ENCODE measurements at regions not wholly inside any gene's neighbourhood (a gene's known extent, or its start where the extent isn't known, plus 50 kb on each side); places are given as distances from the start of the nearest gene placed in this dataset.

GRCh38 chr12:107545737-107546353, 139.8 kb upstream of the PWP1 start:
- peak in 2 of 4 donors; percentile 41 to 59 for DNase-seq
- Histone ChIP-seq H3K4me1 (no peaks in the 10 kb centered on the region), H3K9me3 (peaks cover 0 to 3% of the 10 kb centered on the region in 2 donors), H3K27me3 (no peaks in the 10 kb centered on the region), H3K4me3 (no peak overlapping the region), H3K27ac (no peak overlapping the region), H3K36me3 (no peaks in the 10 kb centered on the region)
- no peak for ATAC-seq
- TF ChIP-seq, protein P1, sequence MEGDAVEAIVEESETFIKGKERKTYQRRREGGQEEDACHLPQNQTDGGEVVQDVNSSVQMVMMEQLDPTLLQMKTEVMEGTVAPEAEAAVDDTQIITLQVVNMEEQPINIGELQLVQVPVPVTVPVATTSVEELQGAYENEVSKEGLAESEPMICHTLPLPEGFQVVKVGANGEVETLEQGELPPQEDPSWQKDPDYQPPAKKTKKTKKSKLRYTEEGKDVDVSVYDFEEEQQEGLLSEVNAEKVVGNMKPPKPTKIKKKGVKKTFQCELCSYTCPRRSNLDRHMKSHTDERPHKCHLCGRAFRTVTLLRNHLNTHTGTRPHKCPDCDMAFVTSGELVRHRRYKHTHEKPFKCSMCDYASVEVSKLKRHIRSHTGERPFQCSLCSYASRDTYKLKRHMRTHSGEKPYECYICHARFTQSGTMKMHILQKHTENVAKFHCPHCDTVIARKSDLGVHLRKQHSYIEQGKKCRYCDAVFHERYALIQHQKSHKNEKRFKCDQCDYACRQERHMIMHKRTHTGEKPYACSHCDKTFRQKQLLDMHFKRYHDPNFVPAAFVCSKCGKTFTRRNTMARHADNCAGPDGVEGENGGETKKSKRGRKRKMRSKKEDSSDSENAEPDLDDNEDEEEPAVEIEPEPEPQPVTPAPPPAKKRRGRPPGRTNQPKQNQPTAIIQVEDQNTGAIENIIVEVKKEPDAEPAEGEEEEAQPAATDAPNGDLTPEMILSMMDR (IDR thresholded peaks at IDR 0.05): no peak
- intact Hi-C loops (cut with DNase I): no loop called here

GRCh38 chr12:107547389-107547788, 138.2 kb upstream of the PWP1 start:
- Histone ChIP-seq H3K9me3 (peaks cover 0 to 3% of the 10 kb centered on the region in 2 donors), H3K27ac (no peak overlapping the region), H3K27me3 (no peaks in the 10 kb centered on the region), H3K4me3 (no peak overlapping the region), H3K4me1 (no peaks in the 10 kb centered on the region), H3K36me3 (no peaks in the 10 kb centered on the region)
- TF ChIP-seq, protein P1 (IDR thresholded peaks at IDR 0.05): no peak
- DNase-seq (no peak), ATAC-seq (no peak)
- intact Hi-C loops (cut with DNase I): no loop called here

GRCh38 chr12:107549651-107550480, 135.7 kb upstream of the PWP1 start:
- H3K36me3 ChIP-seq: no peaks in the 10 kb centered on the region
- no peak overlapping the region for H3K27ac ChIP-seq
- H3K9me3 ChIP-seq: peaks cover 0 to 3% of the 10 kb centered on the region in 2 donors
- TF ChIP-seq, protein P1 (IDR thresholded peaks at IDR 0.05): no peak
- DNase-seq: no peak
- H3K4me1 ChIP-seq: no peaks in the 10 kb centered on the region
- no peak overlapping the region for H3K4me3 ChIP-seq
- no peak for ATAC-seq
- no peaks in the 10 kb centered on the region for H3K27me3 ChIP-seq
- intact Hi-C loops (cut with DNase I): no loop called here

DNA sequence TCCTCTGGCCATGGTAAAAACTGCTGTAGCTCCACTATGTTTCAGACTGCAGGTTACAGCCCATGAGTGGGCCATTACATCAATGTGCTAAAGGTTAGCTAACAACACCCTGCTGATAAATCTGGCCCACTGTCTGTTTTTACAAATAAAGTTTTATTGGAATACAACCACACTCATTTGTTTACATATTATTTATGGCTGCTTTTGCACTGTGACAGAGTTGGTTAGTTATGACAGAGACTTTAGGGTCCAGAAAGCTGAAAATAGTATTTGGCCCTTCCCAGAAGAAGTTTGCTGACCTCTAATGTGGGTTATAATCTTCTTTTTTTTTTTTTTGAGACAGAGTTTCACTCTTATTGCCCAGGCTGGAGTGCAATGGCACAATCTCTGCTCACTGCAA, 134.2 kb upstream of the PWP1 start:
- H3K36me3 ChIP-seq: no peaks in the 10 kb centered on the region
- ATAC-seq (no peak), DNase-seq (no peak)
- TF ChIP-seq, protein P1 (IDR thresholded peaks at IDR 0.05): no peak
- no peak overlapping the region for H3K27ac ChIP-seq
- no peaks in the 10 kb centered on the region for H3K27me3 ChIP-seq
- H3K9me3 ChIP-seq: peaks cover 0 to 3% of the 10 kb centered on the region in 2 donors
- intact Hi-C loops (cut with DNase I): no loop called here
- no peaks in the 10 kb centered on the region for H3K4me1 ChIP-seq
- H3K4me3 ChIP-seq: no peak overlapping the region

DNA sequence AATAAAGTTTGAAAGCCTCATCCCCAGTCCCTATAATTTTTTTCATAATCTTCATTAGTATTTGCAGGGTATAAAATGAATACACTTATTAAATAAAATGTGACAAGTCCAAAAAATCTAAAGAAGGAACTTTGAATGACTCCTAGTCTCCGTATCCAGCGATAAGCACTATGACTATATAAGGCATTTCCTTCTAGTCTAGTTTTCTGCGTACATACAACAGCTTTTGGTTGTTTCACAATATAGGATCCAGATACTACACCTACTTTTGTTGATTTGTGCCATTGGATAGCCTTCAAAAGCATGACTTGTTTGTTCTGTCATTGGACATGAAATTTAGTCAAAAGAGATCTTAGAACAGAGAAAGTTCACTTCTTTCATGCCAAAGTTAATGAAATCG, 133.3 kb upstream of the PWP1 start:
- DNase-seq (no peak), ATAC-seq (no peak)
- no peak overlapping the region for H3K27ac ChIP-seq
- no peaks in the 10 kb centered on the region for H3K4me1 ChIP-seq
- no peaks in the 10 kb centered on the region for H3K27me3 ChIP-seq
- intact Hi-C loops (cut with DNase I): no loop called here
- no peak overlapping the region for H3K4me3 ChIP-seq
- TF ChIP-seq, protein P1 (IDR thresholded peaks at IDR 0.05): no peak
- H3K9me3 ChIP-seq: peaks cover 0 to 3% of the 10 kb centered on the region in 2 donors
- H3K36me3 ChIP-seq: no peaks in the 10 kb centered on the region

Data from left lung (tissue), 4 donors.